ENCODE measurements at regions not wholly inside any gene's neighbourhood (a gene's known extent, or its start where the extent isn't known, plus 50 kb on each side); places are given as distances from the start of the nearest gene placed in this dataset.

- intact Hi-C loops (cut with DNase I) = no loop called here
- no peak for DNase-seq (ENCODE audit: low spot score in 2 of 2)
- no peaks in the 10 kb centered on the region for H3K9me3 ChIP-seq
These were observed 705.7 kb upstream of the IGFBP3 start for GRCh38 chr7:46626691-46627310.

DNA sequence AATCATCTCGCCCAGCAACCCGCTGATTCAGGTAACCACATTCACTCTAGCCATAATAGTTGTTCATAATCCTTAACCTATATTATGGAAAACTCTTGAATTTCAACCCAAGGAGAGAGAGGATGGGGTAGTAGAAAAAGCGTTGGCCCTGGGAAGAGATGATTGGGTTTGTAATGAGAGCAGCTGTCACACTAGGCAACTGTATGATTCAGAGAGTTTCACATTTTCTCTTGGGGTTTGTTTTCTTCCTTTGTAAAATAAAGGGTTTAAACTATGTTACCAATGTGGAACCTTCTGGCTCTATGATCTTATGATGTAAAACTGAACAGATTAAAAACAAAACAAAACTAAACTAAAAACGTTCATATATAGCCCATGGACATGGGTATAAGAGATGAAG lies 705.2 kb upstream of the IGFBP3 start:
- H3K4me3 ChIP-seq = no peak overlapping the region
- DNase-seq (ENCODE audit: low spot score in 2 of 2) = no peak
- H3K4me1 ChIP-seq = no peaks in the 10 kb centered on the region
- no peak for TF ChIP-seq CTCF (IDR thresholded peaks at IDR 0.05)
- H3K9me3 ChIP-seq = no peaks in the 10 kb centered on the region
- intact Hi-C loops (cut with DNase I) = no loop called here
- no peaks in the 10 kb centered on the region for H3K27me3 ChIP-seq
- no peak overlapping the region for H3K27ac ChIP-seq
- H3K36me3 ChIP-seq = no peaks in the 10 kb centered on the region

More at GRCh38 chr7:46626691-46627310, 705.7 kb upstream of the IGFBP3 start:
- Histone ChIP-seq H3K4me1 (no peaks in the 10 kb centered on the region), H3K36me3 (no peaks in the 10 kb centered on the region), H3K27me3 (no peaks in the 10 kb centered on the region), H3K4me3 (no peak overlapping the region), H3K27ac (no peak overlapping the region)
- no peak for TF ChIP-seq CTCF (IDR thresholded peaks at IDR 0.05)

DNA sequence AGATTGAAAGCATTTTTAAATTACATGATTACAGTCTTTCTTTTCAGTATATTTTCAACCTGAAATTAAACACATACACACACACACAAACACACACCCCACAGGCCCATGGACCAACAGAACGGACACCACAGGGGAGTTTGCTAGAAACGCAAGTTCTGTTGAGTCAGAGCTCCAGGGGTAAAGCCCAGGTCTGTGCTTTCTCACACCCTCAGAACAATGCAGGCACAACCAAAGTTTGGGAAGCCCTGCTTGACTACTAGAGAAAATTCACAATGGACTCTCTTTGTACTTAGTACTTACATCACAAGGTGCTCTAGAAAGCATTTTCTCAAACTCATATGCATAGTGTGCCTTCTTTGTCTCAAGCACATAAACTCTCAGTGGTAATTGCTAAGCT lies 704.0 kb upstream of the IGFBP3 start:
- Histone ChIP-seq H3K9me3 (no peaks in the 10 kb centered on the region), H3K27ac (no peak overlapping the region), H3K27me3 (no peaks in the 10 kb centered on the region), H3K36me3 (no peaks in the 10 kb centered on the region), H3K4me1 (no peaks in the 10 kb centered on the region), H3K4me3 (no peak overlapping the region)
- no peak for DNase-seq (ENCODE audit: low spot score in 2 of 2)
- no peak for TF ChIP-seq CTCF (IDR thresholded peaks at IDR 0.05)
- intact Hi-C loops (cut with DNase I) = no loop called here

- no peaks in the 10 kb centered on the region for H3K36me3 ChIP-seq
- no peak overlapping the region for H3K27ac ChIP-seq
- H3K9me3 ChIP-seq = no peaks in the 10 kb centered on the region
- H3K27me3 ChIP-seq = no peaks in the 10 kb centered on the region
- TF ChIP-seq CTCF (IDR thresholded peaks at IDR 0.05) = no peak
- no peak overlapping the region for H3K4me3 ChIP-seq
- intact Hi-C loops (cut with DNase I) = no loop called here
- DNase-seq (ENCODE audit: low spot score in 2 of 2) = no peak
- no peaks in the 10 kb centered on the region for H3K4me1 ChIP-seq
These were observed 701.2 kb upstream of the IGFBP3 start for GRCh38 chr7:46622251-46622650.

- DNase-seq (ENCODE audit: low spot score in 2 of 2) = no peak
- intact Hi-C loops (cut with DNase I) = no loop called here
- TF ChIP-seq CTCF (IDR thresholded peaks at IDR 0.05) = no peak
These were observed 698.7 kb upstream of the IGFBP3 start for GRCh38 chr7:46619723-46620310.

More at GRCh38 chr7:46619723-46620310, 698.7 kb upstream of the IGFBP3 start:
- Histone ChIP-seq H3K27ac (no peak overlapping the region), H3K9me3 (no peaks in the 10 kb centered on the region), H3K4me1 (no peaks in the 10 kb centered on the region), H3K36me3 (no peaks in the 10 kb centered on the region), H3K27me3 (no peaks in the 10 kb centered on the region), H3K4me3 (no peak overlapping the region)

Data from ascending aorta (tissue), 2 donors.